ENCODE measurements at regions not wholly inside any gene's neighbourhood (a gene's known extent, or its start where the extent isn't known, plus 50 kb on each side); places are given as distances from the start of the nearest gene placed in this dataset.

- Histone ChIP-seq H3K36me3 (replicated peaks in 1 of 2) (no peaks in the 10 kb centered on the region), H3K27me3 (no peaks in the 10 kb centered on the region), H3K27ac (no peak overlapping the region), H3K9me3 (replicated peaks in 1 of 3) (no peaks in the 10 kb centered on the region), H3K4me1 (replicated peaks in 1 of 2) (peaks cover 0 to 12% of the 10 kb centered on the region in 2 donors), H3K4me3 (no peak overlapping the region)
- intact Hi-C loops (cut with DNase I): no loop called here
- WGBS, 4 donors: 90 to 94% (median 91%) methylated on average over 3 of the region's 3 CpGs
- no peak for DNase-seq
- TF ChIP-seq CTCF (IDR thresholded peaks at IDR 0.05): no peak
- TF ChIP-seq POLR2A (IDR thresholded peaks at IDR 0.05): no peak
Measured at GRCh38 chr2:39855856-39856255, 76.8 kb upstream of the THUMPD2 start.

GRCh38 chr2:39854771-39855170 lies 75.7 kb upstream of the THUMPD2 start:
- peaks cover 0 to 13% of the 10 kb centered on the region in 2 donors for H3K4me1 ChIP-seq (replicated peaks in 1 of 2)
- intact Hi-C loops (cut with DNase I): no loop called here
- H3K27me3 ChIP-seq: no peaks in the 10 kb centered on the region
- 76 to 85% (median 77%) methylated on average over 5 of the region's 5 CpGs for WGBS, 4 donors
- H3K9me3 ChIP-seq (replicated peaks in 1 of 3): no peaks in the 10 kb centered on the region
- no peaks in the 10 kb centered on the region for H3K36me3 ChIP-seq (replicated peaks in 1 of 2)
- no peak overlapping the region for H3K4me3 ChIP-seq
- no peak for DNase-seq
- H3K27ac ChIP-seq: no peak overlapping the region
- TF ChIP-seq POLR2A (IDR thresholded peaks at IDR 0.05) (no peak), CTCF (IDR thresholded peaks at IDR 0.05) (no peak)

- Histone ChIP-seq H3K4me1 (replicated peaks in 1 of 2) (peaks cover 0 to 13% of the 10 kb centered on the region in 2 donors), H3K9me3 (replicated peaks in 1 of 3) (no peaks in the 10 kb centered on the region), H3K27me3 (no peaks in the 10 kb centered on the region), H3K27ac (no peak overlapping the region), H3K4me3 (no peak overlapping the region), H3K36me3 (replicated peaks in 1 of 2) (no peaks in the 10 kb centered on the region)
- no peak for TF ChIP-seq POLR2A (IDR thresholded peaks at IDR 0.05)
- TF ChIP-seq CTCF (IDR thresholded peaks at IDR 0.05): no peak
- intact Hi-C loops (cut with DNase I): no loop called here
- WGBS, 4 donors: 76 to 93% (median 86%) methylated on average over 1 of the region's 1 CpG
- DNase-seq: no peak
Measured at GRCh38 chr2:39852831-39853230, 73.8 kb upstream of the THUMPD2 start.

DNA sequence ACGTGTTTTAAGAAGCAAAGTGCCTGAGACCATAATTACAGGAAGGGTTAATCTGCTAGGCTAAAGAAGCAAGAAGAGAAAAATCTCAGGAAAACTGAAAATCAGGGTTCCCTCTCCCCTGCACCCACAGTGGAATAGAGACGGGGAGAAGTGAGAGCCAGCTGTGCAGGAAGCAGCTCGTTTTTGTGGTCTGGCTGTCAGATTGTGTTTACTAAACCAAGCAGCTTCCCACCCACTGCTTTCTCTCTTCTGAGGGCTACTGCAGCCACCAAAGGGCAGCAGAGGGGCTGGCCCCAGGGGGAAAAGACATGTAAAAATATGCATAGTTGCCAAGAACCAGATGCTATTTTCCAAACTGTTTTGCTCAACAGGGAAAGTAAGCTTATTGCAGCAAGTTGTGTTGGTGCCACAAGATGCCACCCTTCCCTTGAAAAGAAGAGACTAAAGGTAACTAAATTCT lies 72.6 kb upstream of the THUMPD2 start:
- 21 to 41% (median 37%) methylated on average over 3 of the region's 3 CpGs for WGBS, 4 donors

More for the DNA sequence above, 72.6 kb upstream of the THUMPD2 start:
- TF ChIP-seq POLR2A (IDR thresholded peaks at IDR 0.05) (no peak), CTCF (IDR thresholded peaks at IDR 0.05) (no peak)
- H3K9me3 ChIP-seq (replicated peaks in 1 of 3): no peaks in the 10 kb centered on the region
- intact Hi-C loops (cut with DNase I): no loop called here
- no peaks in the 10 kb centered on the region for H3K36me3 ChIP-seq (replicated peaks in 1 of 2)
- peak in 1 of 7 donors; percentile 18 for DNase-seq
- H3K27me3 ChIP-seq: no peaks in the 10 kb centered on the region
- H3K4me3 ChIP-seq: no peak overlapping the region
- no peak overlapping the region for H3K27ac ChIP-seq
- peaks cover 0 to 13% of the 10 kb centered on the region in 2 donors for H3K4me1 ChIP-seq (replicated peaks in 1 of 2)

Data from adrenal gland (tissue), 9 donors.